GM23338 (cell line): ENCODE measurements at regions not wholly inside any gene's neighbourhood (a gene's known extent, or its start where the extent isn't known, plus 50 kb on each side); places are given as distances from the start of the nearest gene placed in this dataset.

ENCODE experiments used
- ATAC-seq: fragments of 200-7000 bp; cut with Tn5 transposase; 3 replicates; pipeline ENCODE4 v1.9.1; 2020
- DNase-seq: peaks from one replicate; pipeline ENCODE4 v3.0.0-alpha.2; 2015; ENCODE audit warnings: low spot score
- H2AFZ ChIP-seq: fragments of 200-600 bp; sonication (generic); 2 replicates; pipeline ENCODE4 v1.8.0; 2016; ENCODE audit warnings: antibody characterized with exemption, mild to moderate bottlenecking, moderate library complexity
- H3F3A ChIP-seq: fragments of 200-600 bp; sonication (generic); replicated peaks from 2 replicates; pipeline ENCODE4 v1.8.0; 2017; ENCODE audit warnings: antibody characterized with exemption, mixed run types, low read depth
- H3K27ac ChIP-seq: fragments of 200-600 bp; sonication (generic); 2 replicates; pipeline ENCODE4 v1.6.1; 2016; ENCODE audit warnings: low read depth
- H3K27me3 ChIP-seq: fragments of 200-600 bp; sonication (generic); 2 replicates; pipeline ENCODE4 v1.8.0; 2016; ENCODE audit warnings: mild to moderate bottlenecking, mixed run types, moderate library complexity; ENCODE audit not compliant: insufficient read depth
- H3K36me3 ChIP-seq: fragments of 200-600 bp; sonication (generic); 2 replicates; pipeline ENCODE4 v1.8.0; 2016; ENCODE audit warnings: mild to moderate bottlenecking; ENCODE audit not compliant: insufficient read depth
- H3K4me1 ChIP-seq: fragments of 200-600 bp; sonication (generic); 2 replicates; pipeline ENCODE4 v1.8.0; 2016; ENCODE audit warnings: mild to moderate bottlenecking, moderate library complexity; ENCODE audit not compliant: insufficient read depth
- H3K4me2 ChIP-seq: fragments of 200-600 bp; sonication (generic); 2 replicates; pipeline ENCODE4 v1.7.1; 2017; ENCODE audit warnings: mixed run types
- H3K4me3 ChIP-seq: fragments of 200-600 bp; sonication (generic); 2 replicates; pipeline ENCODE4 v1.6.1; 2016; ENCODE audit warnings: mixed run types
- H3K79me2 ChIP-seq: fragments of 200-600 bp; sonication (generic); replicated peaks from 2 replicates; pipeline ENCODE4 v1.8.0; 2017; ENCODE audit warnings: mild to moderate bottlenecking; ENCODE audit not compliant: insufficient read depth
- H3K9me2 ChIP-seq: fragments of 200-600 bp; sonication (generic); 2 replicates; pipeline ENCODE4 v1.8.0; 2017; ENCODE audit not compliant: insufficient read depth
- H4K20me1 ChIP-seq: fragments of 200-600 bp; sonication (generic); replicated peaks from 2 replicates; pipeline ENCODE4 v1.8.0; 2017; ENCODE audit warnings: mild to moderate bottlenecking; ENCODE audit not compliant: insufficient read depth
- H3K27ac Mint-ChIP-seq: 2 replicates; pipeline ENCODE4 v1.8.0; 2020; ENCODE audit warnings: inconsistent platforms, mild to moderate bottlenecking, moderate library complexity, mixed read lengths
- H3K27me3 Mint-ChIP-seq: 3 replicates; pipeline ENCODE4 v1.8.0; 2022; ENCODE audit warnings: low read depth, mild to moderate bottlenecking, moderate library complexity, mixed read lengths, inconsistent platforms; ENCODE audit not compliant: insufficient read depth, poor library complexity
- H3K36me3 Mint-ChIP-seq: 3 replicates; pipeline ENCODE4 v1.8.0; 2021; ENCODE audit warnings: low read depth, mild to moderate bottlenecking, inconsistent platforms, moderate library complexity, mixed read lengths
- H3K4me1 Mint-ChIP-seq: 3 replicates; pipeline ENCODE4 v1.8.0; 2020; ENCODE audit warnings: mild to moderate bottlenecking, inconsistent platforms, mixed read lengths
- H3K4me3 Mint-ChIP-seq: 3 replicates; pipeline ENCODE4 v1.8.0; 2021; ENCODE audit warnings: moderate library complexity, mild to moderate bottlenecking, inconsistent platforms, mixed read lengths
- H3K9me3 Mint-ChIP-seq: 3 replicates; pipeline ENCODE4 v1.8.0; 2020; ENCODE audit warnings: moderate library complexity, mild to moderate bottlenecking, inconsistent platforms, mixed read lengths
- CREB1 ChIP-seq: fragments of 250-450 bp; sonication (Bioruptor Pico); IDR thresholded peaks from 2 replicates; pipeline ENCODE4 v1.5.0; 2020; ENCODE audit warnings: low read depth, mild to moderate bottlenecking, moderate library complexity
- EZH2 ChIP-seq: fragments of 200-600 bp; sonication (generic); IDR thresholded peaks from one replicate; pipeline ENCODE4 v1.8.0; 2017; ENCODE audit warnings: antibody characterized with exemption, mild to moderate bottlenecking, low read depth; ENCODE audit not compliant: unreplicated experiment
- EZH2phosphoT487 ChIP-seq: fragments of 200-600 bp; sonication (generic); IDR thresholded peaks from one replicate; pipeline ENCODE4 v1.8.1; 2018; ENCODE audit warnings: antibody characterized with exemption; ENCODE audit not compliant: unreplicated experiment
- JUNB ChIP-seq: IDR thresholded peaks from one replicate; pipeline ENCODE4 v1.6.1; 2016; ENCODE audit warnings: antibody characterized with exemption; ENCODE audit not compliant: unreplicated experiment
- NANOG ChIP-seq: IDR thresholded peaks from 2 replicates; pipeline ENCODE4 v1.6.1; 2016; ENCODE audit warnings: antibody characterized with exemption, borderline replicate concordance
- POLR2AphosphoS5 ChIP-seq: IDR thresholded peaks from 2 replicates; pipeline ENCODE4 v1.6.1; 2016; ENCODE audit warnings: antibody characterized with exemption, low read depth
- STAT1 ChIP-seq: IDR thresholded peaks from one replicate; pipeline ENCODE4 v1.6.1; 2016; ENCODE audit warnings: antibody characterized with exemption; ENCODE audit not compliant: unreplicated experiment
- ZNF114 ChIP-seq: fragments of 250-450 bp; sonication (Bioruptor Pico); IDR thresholded peaks from 2 replicates; pipeline ENCODE4 v1.5.0; 2020; ENCODE audit warnings: mild to moderate bottlenecking, moderate library complexity
- ZNF331 ChIP-seq: fragments of 250-450 bp; sonication (Bioruptor Pico); IDR thresholded peaks from 2 replicates; pipeline ENCODE4 v1.5.0; 2020; ENCODE audit warnings: low read depth, mild to moderate bottlenecking, moderate library complexity
- TF ChIP-seq, protein P1 (sequence below): fragments of 250-450 bp; sonication (Bioruptor Pico); IDR thresholded peaks from 2 replicates; pipeline ENCODE4 v1.5.0; 2020; ENCODE audit warnings: mild to moderate bottlenecking, moderate library complexity
- TF ChIP-seq, protein P2 (sequence below): IDR thresholded peaks from one replicate; pipeline ENCODE4 v1.6.1; 2018; ENCODE audit warnings: antibody characterized with exemption; ENCODE audit not compliant: unreplicated experiment
- TF ChIP-seq, protein P3 (sequence below), 2 experiments: fragments of 200-600 bp in 1 of 2; sonication (generic) in 1 of 2; conservative IDR thresholded peaks; 2 replicates each; pipeline versions ENCODE4 v1.5.1 to v1.6.1; 2016 to 2017; ENCODE audit warnings: antibody characterized with exemption in 2 of 2, low read depth in 2 of 2, mild to moderate bottlenecking in 2 of 2, moderate library complexity in 1 of 2
- TF ChIP-seq, protein P4 (sequence below): IDR thresholded peaks from 2 replicates; pipeline ENCODE4 v1.6.1; 2016; ENCODE audit warnings: antibody characterized with exemption

DNA sequence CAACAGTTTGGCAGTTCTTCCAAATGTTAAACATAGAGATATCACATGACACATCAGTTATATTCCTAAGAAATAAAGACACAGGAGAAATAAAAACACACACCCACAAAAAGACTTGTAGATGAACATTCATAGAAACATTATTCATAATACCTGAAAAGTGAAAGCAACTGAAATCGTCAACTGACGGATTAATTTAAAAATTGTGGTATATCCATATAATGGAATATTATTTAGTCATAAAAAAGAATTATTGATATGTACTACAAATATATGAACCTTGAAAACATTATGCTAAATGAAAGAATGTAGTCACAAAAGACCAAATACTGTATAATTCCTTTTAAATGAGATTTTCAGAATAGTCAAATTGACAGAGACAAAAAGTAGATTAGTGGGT lies 330.2 kb upstream of the CD180 start:
- H3K4me1 ChIP-seq = no peaks in the 10 kb centered on the region
- no peaks in the 10 kb centered on the region for H3K27me3 Mint-ChIP-seq

More for the DNA sequence above, 330.2 kb upstream of the CD180 start:
- Mint-ChIP-seq H3K27ac (no peak overlapping the region), H3K4me1 (no peaks in the 10 kb centered on the region), H3K4me3 (no peak overlapping the region), H3K9me3 (peaks cover 23% of the 10 kb centered on the region), H3K36me3 (peaks cover 14% of the 10 kb centered on the region; the same call in 2 of the 3 replicates)
- H3K27me3 ChIP-seq = no peaks in the 10 kb centered on the region
- no peaks in the 10 kb centered on the region for H3K9me2 ChIP-seq
- H4K20me1 ChIP-seq = no peaks in the 10 kb centered on the region
- H3F3A ChIP-seq = no peaks in the 10 kb centered on the region
- DNase-seq = no peak
- ATAC-seq = no peak
- H3K4me3 ChIP-seq = no peak overlapping the region
- no peak overlapping the region for H3K4me2 ChIP-seq
- no peaks in the 10 kb centered on the region for H3K79me2 ChIP-seq
- 0 out of 2 replicates have a peak, but pooled peaks cover 3% of the 10 kb centered on the region for H3K36me3 ChIP-seq
- TF ChIP-seq, protein P1, sequence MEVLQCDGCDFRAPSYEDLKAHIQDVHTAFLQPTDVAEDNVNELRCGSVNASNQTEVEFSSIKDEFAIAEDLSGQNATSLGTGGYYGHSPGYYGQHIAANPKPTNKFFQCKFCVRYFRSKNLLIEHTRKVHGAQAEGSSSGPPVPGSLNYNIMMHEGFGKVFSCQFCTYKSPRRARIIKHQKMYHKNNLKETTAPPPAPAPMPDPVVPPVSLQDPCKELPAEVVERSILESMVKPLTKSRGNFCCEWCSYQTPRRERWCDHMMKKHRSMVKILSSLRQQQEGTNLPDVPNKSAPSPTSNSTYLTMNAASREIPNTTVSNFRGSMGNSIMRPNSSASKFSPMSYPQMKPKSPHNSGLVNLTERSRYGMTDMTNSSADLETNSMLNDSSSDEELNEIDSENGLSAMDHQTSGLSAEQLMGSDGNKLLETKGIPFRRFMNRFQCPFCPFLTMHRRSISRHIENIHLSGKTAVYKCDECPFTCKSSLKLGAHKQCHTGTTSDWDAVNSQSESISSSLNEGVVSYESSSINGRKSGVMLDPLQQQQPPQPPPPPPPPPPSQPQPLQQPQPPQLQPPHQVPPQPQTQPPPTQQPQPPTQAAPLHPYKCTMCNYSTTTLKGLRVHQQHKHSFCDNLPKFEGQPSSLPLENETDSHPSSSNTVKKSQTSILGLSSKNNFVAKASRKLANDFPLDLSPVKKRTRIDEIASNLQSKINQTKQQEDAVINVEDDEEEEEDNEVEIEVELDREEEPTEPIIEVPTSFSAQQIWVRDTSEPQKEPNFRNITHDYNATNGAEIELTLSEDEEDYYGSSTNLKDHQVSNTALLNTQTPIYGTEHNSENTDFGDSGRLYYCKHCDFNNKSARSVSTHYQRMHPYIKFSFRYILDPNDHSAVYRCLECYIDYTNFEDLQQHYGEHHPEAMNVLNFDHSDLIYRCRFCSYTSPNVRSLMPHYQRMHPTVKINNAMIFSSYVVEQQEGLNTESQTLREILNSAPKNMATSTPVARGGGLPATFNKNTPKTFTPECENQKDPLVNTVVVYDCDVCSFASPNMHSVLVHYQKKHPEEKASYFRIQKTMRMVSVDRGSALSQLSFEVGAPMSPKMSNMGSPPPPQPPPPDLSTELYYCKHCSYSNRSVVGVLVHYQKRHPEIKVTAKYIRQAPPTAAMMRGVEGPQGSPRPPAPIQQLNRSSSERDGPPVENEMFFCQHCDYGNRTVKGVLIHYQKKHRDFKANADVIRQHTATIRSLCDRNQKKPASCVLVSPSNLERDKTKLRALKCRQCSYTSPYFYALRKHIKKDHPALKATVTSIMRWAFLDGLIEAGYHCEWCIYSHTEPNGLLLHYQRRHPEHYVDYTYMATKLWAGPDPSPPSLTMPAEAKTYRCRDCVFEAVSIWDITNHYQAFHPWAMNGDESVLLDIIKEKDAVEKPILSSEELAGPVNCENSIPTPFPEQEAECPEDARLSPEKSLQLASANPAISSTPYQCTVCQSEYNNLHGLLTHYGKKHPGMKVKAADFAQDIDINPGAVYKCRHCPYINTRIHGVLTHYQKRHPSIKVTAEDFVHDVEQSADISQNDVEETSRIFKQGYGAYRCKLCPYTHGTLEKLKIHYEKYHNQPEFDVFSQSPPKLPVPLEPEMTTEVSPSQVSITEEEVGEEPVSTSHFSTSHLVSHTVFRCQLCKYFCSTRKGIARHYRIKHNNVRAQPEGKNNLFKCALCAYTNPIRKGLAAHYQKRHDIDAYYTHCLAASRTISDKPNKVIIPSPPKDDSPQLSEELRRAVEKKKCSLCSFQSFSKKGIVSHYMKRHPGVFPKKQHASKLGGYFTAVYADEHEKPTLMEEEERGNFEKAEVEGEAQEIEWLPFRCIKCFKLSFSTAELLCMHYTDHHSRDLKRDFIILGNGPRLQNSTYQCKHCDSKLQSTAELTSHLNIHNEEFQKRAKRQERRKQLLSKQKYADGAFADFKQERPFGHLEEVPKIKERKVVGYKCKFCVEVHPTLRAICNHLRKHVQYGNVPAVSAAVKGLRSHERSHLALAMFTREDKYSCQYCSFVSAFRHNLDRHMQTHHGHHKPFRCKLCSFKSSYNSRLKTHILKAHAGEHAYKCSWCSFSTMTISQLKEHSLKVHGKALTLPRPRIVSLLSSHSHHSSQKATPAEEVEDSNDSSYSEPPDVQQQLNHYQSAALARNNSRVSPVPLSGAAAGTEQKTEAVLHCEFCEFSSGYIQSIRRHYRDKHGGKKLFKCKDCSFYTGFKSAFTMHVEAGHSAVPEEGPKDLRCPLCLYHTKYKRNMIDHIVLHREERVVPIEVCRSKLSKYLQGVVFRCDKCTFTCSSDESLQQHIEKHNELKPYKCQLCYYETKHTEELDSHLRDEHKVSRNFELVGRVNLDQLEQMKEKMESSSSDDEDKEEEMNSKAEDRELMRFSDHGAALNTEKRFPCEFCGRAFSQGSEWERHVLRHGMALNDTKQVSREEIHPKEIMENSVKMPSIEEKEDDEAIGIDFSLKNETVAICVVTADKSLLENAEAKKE (CRISPR knock-in tag) = no peak
- no peak for TF ChIP-seq ZNF331 (CRISPR knock-in tag)
- TF ChIP-seq, protein P2, sequence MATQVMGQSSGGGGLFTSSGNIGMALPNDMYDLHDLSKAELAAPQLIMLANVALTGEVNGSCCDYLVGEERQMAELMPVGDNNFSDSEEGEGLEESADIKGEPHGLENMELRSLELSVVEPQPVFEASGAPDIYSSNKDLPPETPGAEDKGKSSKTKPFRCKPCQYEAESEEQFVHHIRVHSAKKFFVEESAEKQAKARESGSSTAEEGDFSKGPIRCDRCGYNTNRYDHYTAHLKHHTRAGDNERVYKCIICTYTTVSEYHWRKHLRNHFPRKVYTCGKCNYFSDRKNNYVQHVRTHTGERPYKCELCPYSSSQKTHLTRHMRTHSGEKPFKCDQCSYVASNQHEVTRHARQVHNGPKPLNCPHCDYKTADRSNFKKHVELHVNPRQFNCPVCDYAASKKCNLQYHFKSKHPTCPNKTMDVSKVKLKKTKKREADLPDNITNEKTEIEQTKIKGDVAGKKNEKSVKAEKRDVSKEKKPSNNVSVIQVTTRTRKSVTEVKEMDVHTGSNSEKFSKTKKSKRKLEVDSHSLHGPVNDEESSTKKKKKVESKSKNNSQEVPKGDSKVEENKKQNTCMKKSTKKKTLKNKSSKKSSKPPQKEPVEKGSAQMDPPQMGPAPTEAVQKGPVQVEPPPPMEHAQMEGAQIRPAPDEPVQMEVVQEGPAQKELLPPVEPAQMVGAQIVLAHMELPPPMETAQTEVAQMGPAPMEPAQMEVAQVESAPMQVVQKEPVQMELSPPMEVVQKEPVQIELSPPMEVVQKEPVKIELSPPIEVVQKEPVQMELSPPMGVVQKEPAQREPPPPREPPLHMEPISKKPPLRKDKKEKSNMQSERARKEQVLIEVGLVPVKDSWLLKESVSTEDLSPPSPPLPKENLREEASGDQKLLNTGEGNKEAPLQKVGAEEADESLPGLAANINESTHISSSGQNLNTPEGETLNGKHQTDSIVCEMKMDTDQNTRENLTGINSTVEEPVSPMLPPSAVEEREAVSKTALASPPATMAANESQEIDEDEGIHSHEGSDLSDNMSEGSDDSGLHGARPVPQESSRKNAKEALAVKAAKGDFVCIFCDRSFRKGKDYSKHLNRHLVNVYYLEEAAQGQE = no peak
- no peak for TF ChIP-seq EZH2phosphoT487
- TF ChIP-seq, protein P3, sequence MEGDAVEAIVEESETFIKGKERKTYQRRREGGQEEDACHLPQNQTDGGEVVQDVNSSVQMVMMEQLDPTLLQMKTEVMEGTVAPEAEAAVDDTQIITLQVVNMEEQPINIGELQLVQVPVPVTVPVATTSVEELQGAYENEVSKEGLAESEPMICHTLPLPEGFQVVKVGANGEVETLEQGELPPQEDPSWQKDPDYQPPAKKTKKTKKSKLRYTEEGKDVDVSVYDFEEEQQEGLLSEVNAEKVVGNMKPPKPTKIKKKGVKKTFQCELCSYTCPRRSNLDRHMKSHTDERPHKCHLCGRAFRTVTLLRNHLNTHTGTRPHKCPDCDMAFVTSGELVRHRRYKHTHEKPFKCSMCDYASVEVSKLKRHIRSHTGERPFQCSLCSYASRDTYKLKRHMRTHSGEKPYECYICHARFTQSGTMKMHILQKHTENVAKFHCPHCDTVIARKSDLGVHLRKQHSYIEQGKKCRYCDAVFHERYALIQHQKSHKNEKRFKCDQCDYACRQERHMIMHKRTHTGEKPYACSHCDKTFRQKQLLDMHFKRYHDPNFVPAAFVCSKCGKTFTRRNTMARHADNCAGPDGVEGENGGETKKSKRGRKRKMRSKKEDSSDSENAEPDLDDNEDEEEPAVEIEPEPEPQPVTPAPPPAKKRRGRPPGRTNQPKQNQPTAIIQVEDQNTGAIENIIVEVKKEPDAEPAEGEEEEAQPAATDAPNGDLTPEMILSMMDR (conservative IDR thresholded peaks at IDR 0.05; ENCODE audit: low read depth in 2 of 2) = no peak
- TF ChIP-seq, protein P4, sequence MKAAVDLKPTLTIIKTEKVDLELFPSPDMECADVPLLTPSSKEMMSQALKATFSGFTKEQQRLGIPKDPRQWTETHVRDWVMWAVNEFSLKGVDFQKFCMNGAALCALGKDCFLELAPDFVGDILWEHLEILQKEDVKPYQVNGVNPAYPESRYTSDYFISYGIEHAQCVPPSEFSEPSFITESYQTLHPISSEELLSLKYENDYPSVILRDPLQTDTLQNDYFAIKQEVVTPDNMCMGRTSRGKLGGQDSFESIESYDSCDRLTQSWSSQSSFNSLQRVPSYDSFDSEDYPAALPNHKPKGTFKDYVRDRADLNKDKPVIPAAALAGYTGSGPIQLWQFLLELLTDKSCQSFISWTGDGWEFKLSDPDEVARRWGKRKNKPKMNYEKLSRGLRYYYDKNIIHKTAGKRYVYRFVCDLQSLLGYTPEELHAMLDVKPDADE = no peak
- TF ChIP-seq EZH2 = no peak
- TF ChIP-seq STAT1 = no peak
- no peak for TF ChIP-seq CREB1 (CRISPR knock-in tag)
- TF ChIP-seq JUNB = no peak
- no peak for TF ChIP-seq POLR2AphosphoS5
- TF ChIP-seq ZNF114 (CRISPR knock-in tag) = no peak
- no peak for TF ChIP-seq NANOG
- no peak overlapping the region for H2AFZ ChIP-seq
- no peak overlapping the region for H3K27ac ChIP-seq
